Mesodermal cell (in vitro differentiated cells): ENCODE measurements at regions not wholly inside any gene's neighbourhood (a gene's known extent, or its start where the extent isn't known, plus 50 kb on each side); places are given as distances from the start of the nearest gene placed in this dataset.

Experiments
- H3K27ac ChIP-seq: 2 replicates; pipeline ENCODE4 v1.7.0; 2013; ENCODE audit warnings: mild to moderate bottlenecking, low read depth, low read length, moderate library complexity; ENCODE audit not compliant: severe bottlenecking
- H3K36me3 ChIP-seq: 2 replicates; pipeline ENCODE4 v1.7.1; 2013; ENCODE audit warnings: mild to moderate bottlenecking, low read length, moderate library complexity; ENCODE audit not compliant: control insufficient read depth, insufficient read depth
- H3K4me1 ChIP-seq: one replicate; pipeline ENCODE4 v1.7.1; 2013; ENCODE audit warnings: mild to moderate bottlenecking, low read length; ENCODE audit not compliant: insufficient read depth, control insufficient read depth, poor library complexity, severe bottlenecking
- H3K4me3 ChIP-seq: 2 replicates; pipeline ENCODE4 v1.7.0; 2013; ENCODE audit warnings: low read length, control low read depth, mild to moderate bottlenecking; ENCODE audit not compliant: insufficient read depth, poor library complexity, severe bottlenecking; ENCODE audit errors: extremely low read depth
- H3K9me3 ChIP-seq: 2 replicates; pipeline ENCODE4 v1.7.1; 2013; ENCODE audit warnings: mild to moderate bottlenecking, low read length, moderate library complexity; ENCODE audit not compliant: control insufficient read depth
- WGBS, 2 experiments: methylation state at CpG; one replicate each; pipeline ENCODE4 v1.1.5; 2013; ENCODE audit warnings: missing lambda C conversion rate in 2 of 2; ENCODE audit not compliant: insufficient coverage in 2 of 2; 5-methylcytosine and 5-hydroxymethylcytosine counted together

DNA sequence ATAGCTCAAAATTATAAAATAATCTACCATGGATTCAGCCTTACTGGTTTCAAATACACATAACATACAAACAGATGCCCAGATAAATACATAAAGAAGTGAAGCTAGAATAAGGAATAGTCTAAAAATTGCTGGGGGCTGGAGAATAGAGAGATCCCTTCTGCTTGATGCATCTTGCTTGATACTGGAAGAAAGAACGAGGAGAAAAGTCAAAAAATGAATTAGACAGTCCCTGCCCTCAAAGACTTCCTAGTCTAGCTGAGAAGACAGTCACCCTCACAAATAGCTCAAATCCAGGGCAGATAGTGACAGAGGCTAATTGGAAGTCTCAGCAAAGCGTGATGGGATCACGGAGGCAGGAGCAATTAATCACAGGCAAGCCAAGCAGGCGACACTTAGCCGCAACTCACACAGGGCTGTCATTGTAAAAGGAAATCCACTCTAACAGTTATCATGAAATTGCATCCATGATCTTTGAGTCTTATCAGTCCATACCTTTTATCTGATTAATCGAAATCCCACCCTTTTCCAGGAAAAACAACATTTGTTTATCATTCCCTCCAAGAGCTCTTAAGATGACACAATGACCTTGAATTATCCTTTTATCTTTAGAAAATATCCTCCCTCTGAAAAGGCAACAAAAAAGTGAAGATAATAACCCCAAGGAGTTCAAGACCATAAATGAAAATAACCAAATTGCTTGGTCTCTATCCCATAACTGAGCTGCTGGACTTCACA, 59.7 kb upstream of the TIAM1 start:
- H3K4me3 ChIP-seq: no peak overlapping the region
- peak overlapping the region; percentile 30 for H3K27ac ChIP-seq
- peaks cover 10% of the 10 kb centered on the region for H3K4me1 ChIP-seq
- WGBS, 2 experiments: 63 to 86% methylated on average over 3 to 5 of the region's 6 CpGs
- no peaks in the 10 kb centered on the region for H3K9me3 ChIP-seq
- H3K36me3 ChIP-seq: no peaks in the 10 kb centered on the region

GRCh38 chr21:31399591-31399990, 55.5 kb upstream of the TIAM1 start:
- no peak overlapping the region for H3K27ac ChIP-seq
- H3K4me1 ChIP-seq: peaks cover 16% of the 10 kb centered on the region
- no peaks in the 10 kb centered on the region for H3K9me3 ChIP-seq
- no peaks in the 10 kb centered on the region for H3K36me3 ChIP-seq
- 100% methylated on average over 1 to 2 of the region's 2 CpGs for WGBS, 2 experiments
- no peak overlapping the region for H3K4me3 ChIP-seq

- no peaks in the 10 kb centered on the region for H3K9me3 ChIP-seq
- peak overlapping the region; percentile 32 for H3K27ac ChIP-seq
- no peaks in the 10 kb centered on the region for H3K36me3 ChIP-seq
- peaks cover 11% of the 10 kb centered on the region for H3K4me1 ChIP-seq
- WGBS, 2 experiments: 80 to 90% methylated on average over 1 to 2 of the region's 5 CpGs
- no peak overlapping the region for H3K4me3 ChIP-seq
Measured at GRCh38 chr21:31398574-31398973, 54.5 kb upstream of the TIAM1 start.

DNA sequence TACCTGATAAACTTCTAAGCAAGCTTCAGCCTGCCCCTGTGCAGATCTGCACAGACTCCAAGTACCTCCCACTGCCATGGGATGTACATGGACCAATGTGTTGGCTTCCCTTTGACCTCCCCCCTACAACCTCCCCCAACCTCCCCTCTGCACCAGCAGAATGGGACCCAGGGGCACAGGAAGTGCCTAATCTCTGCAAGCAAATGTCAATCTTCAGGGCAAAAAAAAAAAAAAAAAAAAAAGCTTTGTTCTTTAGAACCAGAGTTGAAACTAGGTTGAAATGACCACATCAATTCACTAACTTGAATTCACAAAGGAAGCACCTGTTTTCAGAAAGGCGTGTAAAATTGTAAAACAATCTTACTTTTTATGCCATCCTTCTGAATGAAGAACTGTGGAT, 53.9 kb upstream of the TIAM1 start:
- H3K27ac ChIP-seq: no peak overlapping the region
- no peaks in the 10 kb centered on the region for H3K36me3 ChIP-seq
- peaks cover 11% of the 10 kb centered on the region for H3K4me1 ChIP-seq
- WGBS, 2 experiments: no CpG with 5 or more reads among the region's 1 CpG
- no peak overlapping the region for H3K4me3 ChIP-seq
- no peaks in the 10 kb centered on the region for H3K9me3 ChIP-seq

- Histone ChIP-seq H3K9me3 (no peaks in the 10 kb centered on the region), H3K4me3 (no peak overlapping the region), H3K36me3 (no peaks in the 10 kb centered on the region), H3K4me1 (peaks cover 11% of the 10 kb centered on the region), H3K27ac (no peak overlapping the region)
- 81 to 87% methylated on average over 3 of the region's 5 CpGs for WGBS, 2 experiments
Measured at GRCh38 chr21:31397515-31397926, 53.5 kb upstream of the TIAM1 start.

DNA sequence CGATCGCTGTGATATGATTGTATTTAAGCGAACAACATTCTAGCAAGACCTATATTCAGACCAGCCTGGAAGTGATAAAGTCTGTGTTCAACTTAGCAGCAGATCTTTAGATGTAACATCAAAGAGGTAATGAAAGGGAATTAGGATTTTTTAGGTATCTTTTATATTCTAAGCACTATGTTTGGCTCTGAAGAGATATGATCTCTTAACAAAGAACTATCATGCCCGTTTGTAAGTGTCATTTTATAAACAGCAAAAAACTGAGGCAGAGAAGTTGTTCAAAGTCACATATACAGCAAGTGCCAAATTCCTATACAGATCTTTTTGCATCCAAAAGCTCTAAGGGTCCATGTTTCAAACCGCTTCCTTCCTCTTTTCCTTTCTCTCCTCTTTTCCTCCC, 53.0 kb upstream of the TIAM1 start:
- Histone ChIP-seq H3K27ac (no peak overlapping the region), H3K36me3 (no peaks in the 10 kb centered on the region), H3K4me1 (peaks cover 11% of the 10 kb centered on the region), H3K9me3 (no peaks in the 10 kb centered on the region), H3K4me3 (no peak overlapping the region)
- WGBS, 2 experiments: 88 to 100% methylated on average over 1 to 2 of the region's 5 CpGs

GRCh38 chr21:31396399-31396798, 52.3 kb upstream of the TIAM1 start:
- Histone ChIP-seq H3K36me3 (no peaks in the 10 kb centered on the region), H3K4me1 (peaks cover 11% of the 10 kb centered on the region), H3K27ac (no peak overlapping the region), H3K9me3 (no peaks in the 10 kb centered on the region), H3K4me3 (no peak overlapping the region)
- WGBS, 2 experiments: no CpG with 5 or more reads among the region's 4 CpGs

DNA sequence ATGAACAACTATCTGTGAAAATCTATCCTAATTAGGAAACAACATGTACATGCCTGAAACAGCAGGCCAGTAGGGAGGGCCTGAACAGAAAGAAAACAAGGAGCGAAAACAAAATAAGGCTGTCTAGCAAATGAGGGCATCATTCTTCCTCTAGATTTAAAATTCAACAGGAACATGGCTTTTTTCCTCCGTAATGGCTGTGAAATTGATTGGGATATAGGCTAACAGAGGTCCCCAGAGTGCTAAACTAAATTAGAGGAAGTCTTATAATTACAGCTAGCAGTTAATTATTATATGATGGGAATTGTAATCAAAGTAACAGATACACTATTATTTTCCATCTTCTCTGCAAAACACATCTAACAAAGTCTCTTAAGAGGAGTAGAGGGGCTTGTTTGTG, 51.7 kb upstream of the TIAM1 start:
- WGBS, 2 experiments: 100% methylated on average over 1 of the region's 2 CpGs; no CpG with 5 or more reads in 1 of the 2 experiments
- Histone ChIP-seq H3K36me3 (no peaks in the 10 kb centered on the region), H3K27ac (no peak overlapping the region), H3K4me3 (no peak overlapping the region), H3K4me1 (peaks cover 11% of the 10 kb centered on the region), H3K9me3 (no peaks in the 10 kb centered on the region)

GRCh38 chr21:31395268-31395667, 51.2 kb upstream of the TIAM1 start:
- H3K4me3 ChIP-seq: no peak overlapping the region
- WGBS, 2 experiments: 93 to 94% methylated on average over 6 to 8 of the region's 9 CpGs
- H3K27ac ChIP-seq: no peak overlapping the region

GRCh38 chr21:31394309-31394708, 50.2 kb upstream of the TIAM1 start:
- peaks cover 11% of the 10 kb centered on the region for H3K4me1 ChIP-seq
- H3K9me3 ChIP-seq: no peaks in the 10 kb centered on the region
- no peak overlapping the region for H3K4me3 ChIP-seq
- WGBS, 2 experiments: 92 to 95% methylated on average over 2 of the region's 5 CpGs
- H3K36me3 ChIP-seq: no peaks in the 10 kb centered on the region
- no peak overlapping the region for H3K27ac ChIP-seq

More at GRCh38 chr21:31395268-31395667, 51.2 kb upstream of the TIAM1 start:
- Histone ChIP-seq H3K4me1 (peaks cover 11% of the 10 kb centered on the region), H3K36me3 (no peaks in the 10 kb centered on the region), H3K9me3 (no peaks in the 10 kb centered on the region)
